NCI-H2107 treated with DMSO at 0.1 percent for 48 hours (cell line): ENCODE measurements at regions not wholly inside any gene's neighbourhood (a gene's known extent, or its start where the extent isn't known, plus 50 kb on each side); places are given as distances from the start of the nearest gene placed in this dataset.
"Not testable (repeated sequence)": the region's sequence is repeated elsewhere in the genome, so short reads cannot be mapped to it uniquely, and the experiment has no call there.

Source experiments
- DNase-seq: peaks from one replicate; lab custom pipeline; 2025; ENCODE audit not compliant: unreplicated experiment; lab: John Stamatoyannopoulos, UW

- DNase-seq: peak; percentile 56
Observed at GRCh38 chr17:70320673-70321345, 151.5 kb downstream of the KCNJ2 start.

GRCh38 chr17:70321352-70321751, 152.0 kb downstream of the KCNJ2 start:
- DNase-seq: no peak

- DNase-seq: no peak
Observed at GRCh38 chr17:70323269-70323668, 153.9 kb downstream of the KCNJ2 start.

- no peak for DNase-seq
Observed at GRCh38 chr17:70324031-70324430, 154.7 kb downstream of the KCNJ2 start.

- no peak for DNase-seq
Observed at GRCh38 chr17:70327279-70327678, 157.9 kb downstream of the KCNJ2 start.

GRCh38 chr17:70327723-70328122, 158.4 kb downstream of the KCNJ2 start:
- peak; percentile 79 for DNase-seq

GRCh38 chr17:70329721-70330120, 160.4 kb downstream of the KCNJ2 start:
- DNase-seq: peak; percentile 93

GRCh38 chr17:70331066-70331465, 161.7 kb downstream of the KCNJ2 start:
- not testable (repeated sequence) for DNase-seq

GRCh38 chr17:70332356-70333210, 163.3 kb downstream of the KCNJ2 start:
- DNase-seq: peak; percentile 39

- DNase-seq: no peak
Observed at GRCh38 chr17:70336411-70336810, 167.1 kb downstream of the KCNJ2 start.

- no peak for DNase-seq
Observed at GRCh38 chr17:70338946-70339354, 169.6 kb downstream of the KCNJ2 start.

GRCh38 chr17:70343114-70343513, 173.8 kb downstream of the KCNJ2 start:
- DNase-seq: no peak

GRCh38 chr17:70344386-70345060, 175.2 kb downstream of the KCNJ2 start:
- no peak for DNase-seq

GRCh38 chr17:70345061-70345460, 175.7 kb downstream of the KCNJ2 start:
- no peak for DNase-seq

- no peak for DNase-seq
Observed at GRCh38 chr17:70352834-70353233, 183.5 kb downstream of the KCNJ2 start.

- no peak for DNase-seq
Observed at GRCh38 chr17:70353408-70354092, 184.2 kb downstream of the KCNJ2 start.

GRCh38 chr17:70355185-70355584, 185.9 kb downstream of the KCNJ2 start:
- no peak for DNase-seq

- DNase-seq: no peak
Observed at GRCh38 chr17:70357190-70357589, 187.9 kb downstream of the KCNJ2 start.

- DNase-seq: no peak
Observed at GRCh38 chr17:70365091-70365583, 195.8 kb downstream of the KCNJ2 start.

- DNase-seq: no peak
Observed at GRCh38 chr17:70366386-70366785, 197.1 kb downstream of the KCNJ2 start.

- no peak for DNase-seq
Observed at GRCh38 chr17:70368011-70368410, 198.7 kb downstream of the KCNJ2 start.
